ENCODE measurements at regions not wholly inside any gene's neighbourhood (a gene's known extent, or its start where the extent isn't known, plus 50 kb on each side); places are given as distances from the start of the nearest gene placed in this dataset.
"Not testable (repeated sequence)": the region's sequence is repeated elsewhere in the genome, so short reads cannot be mapped to it uniquely, and the experiment has no call there.

DNA sequence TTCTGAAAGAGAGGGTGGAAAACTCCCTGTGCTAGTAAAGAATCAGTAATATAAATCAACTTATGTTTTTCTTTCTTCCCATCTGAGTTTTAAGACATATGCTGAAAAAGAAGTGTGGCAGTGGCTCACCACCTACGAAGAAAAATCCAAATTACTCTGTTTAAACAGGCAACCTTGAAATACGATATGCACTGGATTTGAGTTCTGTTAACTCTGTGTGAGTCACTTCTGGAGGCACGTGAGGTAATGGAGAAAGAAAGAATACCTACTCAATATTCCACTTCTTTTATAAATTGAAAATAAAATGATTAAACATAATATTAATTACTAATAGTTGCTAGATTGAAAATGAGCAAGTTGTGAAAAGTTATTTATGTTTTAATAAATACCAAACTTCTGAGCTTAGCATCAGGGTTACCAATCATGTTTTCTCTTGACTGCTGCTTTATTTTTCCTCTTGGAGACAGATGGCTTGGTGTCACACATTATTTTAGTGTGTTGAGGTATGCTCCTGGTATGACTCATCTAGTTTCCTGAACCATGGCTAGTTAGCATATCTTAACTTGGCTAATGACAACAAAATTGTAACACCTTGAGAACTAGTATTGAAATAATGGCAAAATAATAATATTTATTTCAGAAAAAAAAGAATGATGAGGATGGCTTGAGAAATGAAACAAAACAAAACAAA is 1705.5 kb upstream of the PIK3C3 start:
- ATAC-seq, result no peak
- H3K27me3 ChIP-seq (ENCODE audit: insufficient read depth), result no peaks in the 10 kb centered on the region
- H3K4me2 ChIP-seq, result no peak overlapping the region
- Mint-ChIP-seq H3K36me3 (ENCODE audit: low read depth) (no peaks in the 10 kb centered on the region), H3K4me3 (no peak overlapping the region), H3K27ac (no peak overlapping the region), H3K27me3 (ENCODE audit: insufficient read depth, low read depth, poor library complexity) (no peaks in the 10 kb centered on the region), H3K9me3 (no peaks in the 10 kb centered on the region), H3K4me1 (peaks cover 2% of the 10 kb centered on the region; the same call in 2 of the 3 replicates)
- no peak overlapping the region for H3K27ac ChIP-seq (ENCODE audit: low read depth)
- no peaks in the 10 kb centered on the region for H4K20me1 ChIP-seq (replicated peaks; ENCODE audit: insufficient read depth)
- no peaks in the 10 kb centered on the region for H3K79me2 ChIP-seq (replicated peaks; ENCODE audit: insufficient read depth)
- no peak overlapping the region for H3K4me3 ChIP-seq
- H3K4me1 ChIP-seq (ENCODE audit: insufficient read depth), result no peaks in the 10 kb centered on the region
- no peaks in the 10 kb centered on the region for H3F3A ChIP-seq (replicated peaks; ENCODE audit: low read depth)
- DNase-seq (ENCODE audit: low spot score), result no peak
- H3K9me2 ChIP-seq (ENCODE audit: insufficient read depth), result no peaks in the 10 kb centered on the region
- no peak overlapping the region for H2AFZ ChIP-seq
- TF ChIP-seq POLR2AphosphoS5 (IDR thresholded peaks at IDR 0.05; ENCODE audit: low read depth), result no peak
- no peak for TF ChIP-seq EZH2phosphoT487 (IDR thresholded peaks at IDR 0.05; ENCODE audit: unreplicated experiment)
- TF ChIP-seq, protein P1, sequence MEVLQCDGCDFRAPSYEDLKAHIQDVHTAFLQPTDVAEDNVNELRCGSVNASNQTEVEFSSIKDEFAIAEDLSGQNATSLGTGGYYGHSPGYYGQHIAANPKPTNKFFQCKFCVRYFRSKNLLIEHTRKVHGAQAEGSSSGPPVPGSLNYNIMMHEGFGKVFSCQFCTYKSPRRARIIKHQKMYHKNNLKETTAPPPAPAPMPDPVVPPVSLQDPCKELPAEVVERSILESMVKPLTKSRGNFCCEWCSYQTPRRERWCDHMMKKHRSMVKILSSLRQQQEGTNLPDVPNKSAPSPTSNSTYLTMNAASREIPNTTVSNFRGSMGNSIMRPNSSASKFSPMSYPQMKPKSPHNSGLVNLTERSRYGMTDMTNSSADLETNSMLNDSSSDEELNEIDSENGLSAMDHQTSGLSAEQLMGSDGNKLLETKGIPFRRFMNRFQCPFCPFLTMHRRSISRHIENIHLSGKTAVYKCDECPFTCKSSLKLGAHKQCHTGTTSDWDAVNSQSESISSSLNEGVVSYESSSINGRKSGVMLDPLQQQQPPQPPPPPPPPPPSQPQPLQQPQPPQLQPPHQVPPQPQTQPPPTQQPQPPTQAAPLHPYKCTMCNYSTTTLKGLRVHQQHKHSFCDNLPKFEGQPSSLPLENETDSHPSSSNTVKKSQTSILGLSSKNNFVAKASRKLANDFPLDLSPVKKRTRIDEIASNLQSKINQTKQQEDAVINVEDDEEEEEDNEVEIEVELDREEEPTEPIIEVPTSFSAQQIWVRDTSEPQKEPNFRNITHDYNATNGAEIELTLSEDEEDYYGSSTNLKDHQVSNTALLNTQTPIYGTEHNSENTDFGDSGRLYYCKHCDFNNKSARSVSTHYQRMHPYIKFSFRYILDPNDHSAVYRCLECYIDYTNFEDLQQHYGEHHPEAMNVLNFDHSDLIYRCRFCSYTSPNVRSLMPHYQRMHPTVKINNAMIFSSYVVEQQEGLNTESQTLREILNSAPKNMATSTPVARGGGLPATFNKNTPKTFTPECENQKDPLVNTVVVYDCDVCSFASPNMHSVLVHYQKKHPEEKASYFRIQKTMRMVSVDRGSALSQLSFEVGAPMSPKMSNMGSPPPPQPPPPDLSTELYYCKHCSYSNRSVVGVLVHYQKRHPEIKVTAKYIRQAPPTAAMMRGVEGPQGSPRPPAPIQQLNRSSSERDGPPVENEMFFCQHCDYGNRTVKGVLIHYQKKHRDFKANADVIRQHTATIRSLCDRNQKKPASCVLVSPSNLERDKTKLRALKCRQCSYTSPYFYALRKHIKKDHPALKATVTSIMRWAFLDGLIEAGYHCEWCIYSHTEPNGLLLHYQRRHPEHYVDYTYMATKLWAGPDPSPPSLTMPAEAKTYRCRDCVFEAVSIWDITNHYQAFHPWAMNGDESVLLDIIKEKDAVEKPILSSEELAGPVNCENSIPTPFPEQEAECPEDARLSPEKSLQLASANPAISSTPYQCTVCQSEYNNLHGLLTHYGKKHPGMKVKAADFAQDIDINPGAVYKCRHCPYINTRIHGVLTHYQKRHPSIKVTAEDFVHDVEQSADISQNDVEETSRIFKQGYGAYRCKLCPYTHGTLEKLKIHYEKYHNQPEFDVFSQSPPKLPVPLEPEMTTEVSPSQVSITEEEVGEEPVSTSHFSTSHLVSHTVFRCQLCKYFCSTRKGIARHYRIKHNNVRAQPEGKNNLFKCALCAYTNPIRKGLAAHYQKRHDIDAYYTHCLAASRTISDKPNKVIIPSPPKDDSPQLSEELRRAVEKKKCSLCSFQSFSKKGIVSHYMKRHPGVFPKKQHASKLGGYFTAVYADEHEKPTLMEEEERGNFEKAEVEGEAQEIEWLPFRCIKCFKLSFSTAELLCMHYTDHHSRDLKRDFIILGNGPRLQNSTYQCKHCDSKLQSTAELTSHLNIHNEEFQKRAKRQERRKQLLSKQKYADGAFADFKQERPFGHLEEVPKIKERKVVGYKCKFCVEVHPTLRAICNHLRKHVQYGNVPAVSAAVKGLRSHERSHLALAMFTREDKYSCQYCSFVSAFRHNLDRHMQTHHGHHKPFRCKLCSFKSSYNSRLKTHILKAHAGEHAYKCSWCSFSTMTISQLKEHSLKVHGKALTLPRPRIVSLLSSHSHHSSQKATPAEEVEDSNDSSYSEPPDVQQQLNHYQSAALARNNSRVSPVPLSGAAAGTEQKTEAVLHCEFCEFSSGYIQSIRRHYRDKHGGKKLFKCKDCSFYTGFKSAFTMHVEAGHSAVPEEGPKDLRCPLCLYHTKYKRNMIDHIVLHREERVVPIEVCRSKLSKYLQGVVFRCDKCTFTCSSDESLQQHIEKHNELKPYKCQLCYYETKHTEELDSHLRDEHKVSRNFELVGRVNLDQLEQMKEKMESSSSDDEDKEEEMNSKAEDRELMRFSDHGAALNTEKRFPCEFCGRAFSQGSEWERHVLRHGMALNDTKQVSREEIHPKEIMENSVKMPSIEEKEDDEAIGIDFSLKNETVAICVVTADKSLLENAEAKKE (CRISPR knock-in tag; IDR thresholded peaks at IDR 0.05), result no peak
- no peak for TF ChIP-seq ZNF114 (CRISPR knock-in tag; IDR thresholded peaks at IDR 0.05)
- no peak for TF ChIP-seq ZNF331 (CRISPR knock-in tag; IDR thresholded peaks at IDR 0.05; ENCODE audit: low read depth)
- no peak for TF ChIP-seq NANOG (IDR thresholded peaks at IDR 0.05; ENCODE audit: borderline replicate concordance)
- TF ChIP-seq STAT1 (IDR thresholded peaks at IDR 0.05; ENCODE audit: unreplicated experiment), result no peak
- TF ChIP-seq, protein P2, sequence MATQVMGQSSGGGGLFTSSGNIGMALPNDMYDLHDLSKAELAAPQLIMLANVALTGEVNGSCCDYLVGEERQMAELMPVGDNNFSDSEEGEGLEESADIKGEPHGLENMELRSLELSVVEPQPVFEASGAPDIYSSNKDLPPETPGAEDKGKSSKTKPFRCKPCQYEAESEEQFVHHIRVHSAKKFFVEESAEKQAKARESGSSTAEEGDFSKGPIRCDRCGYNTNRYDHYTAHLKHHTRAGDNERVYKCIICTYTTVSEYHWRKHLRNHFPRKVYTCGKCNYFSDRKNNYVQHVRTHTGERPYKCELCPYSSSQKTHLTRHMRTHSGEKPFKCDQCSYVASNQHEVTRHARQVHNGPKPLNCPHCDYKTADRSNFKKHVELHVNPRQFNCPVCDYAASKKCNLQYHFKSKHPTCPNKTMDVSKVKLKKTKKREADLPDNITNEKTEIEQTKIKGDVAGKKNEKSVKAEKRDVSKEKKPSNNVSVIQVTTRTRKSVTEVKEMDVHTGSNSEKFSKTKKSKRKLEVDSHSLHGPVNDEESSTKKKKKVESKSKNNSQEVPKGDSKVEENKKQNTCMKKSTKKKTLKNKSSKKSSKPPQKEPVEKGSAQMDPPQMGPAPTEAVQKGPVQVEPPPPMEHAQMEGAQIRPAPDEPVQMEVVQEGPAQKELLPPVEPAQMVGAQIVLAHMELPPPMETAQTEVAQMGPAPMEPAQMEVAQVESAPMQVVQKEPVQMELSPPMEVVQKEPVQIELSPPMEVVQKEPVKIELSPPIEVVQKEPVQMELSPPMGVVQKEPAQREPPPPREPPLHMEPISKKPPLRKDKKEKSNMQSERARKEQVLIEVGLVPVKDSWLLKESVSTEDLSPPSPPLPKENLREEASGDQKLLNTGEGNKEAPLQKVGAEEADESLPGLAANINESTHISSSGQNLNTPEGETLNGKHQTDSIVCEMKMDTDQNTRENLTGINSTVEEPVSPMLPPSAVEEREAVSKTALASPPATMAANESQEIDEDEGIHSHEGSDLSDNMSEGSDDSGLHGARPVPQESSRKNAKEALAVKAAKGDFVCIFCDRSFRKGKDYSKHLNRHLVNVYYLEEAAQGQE (IDR thresholded peaks at IDR 0.05; ENCODE audit: unreplicated experiment), result no peak
- TF ChIP-seq, protein P3, sequence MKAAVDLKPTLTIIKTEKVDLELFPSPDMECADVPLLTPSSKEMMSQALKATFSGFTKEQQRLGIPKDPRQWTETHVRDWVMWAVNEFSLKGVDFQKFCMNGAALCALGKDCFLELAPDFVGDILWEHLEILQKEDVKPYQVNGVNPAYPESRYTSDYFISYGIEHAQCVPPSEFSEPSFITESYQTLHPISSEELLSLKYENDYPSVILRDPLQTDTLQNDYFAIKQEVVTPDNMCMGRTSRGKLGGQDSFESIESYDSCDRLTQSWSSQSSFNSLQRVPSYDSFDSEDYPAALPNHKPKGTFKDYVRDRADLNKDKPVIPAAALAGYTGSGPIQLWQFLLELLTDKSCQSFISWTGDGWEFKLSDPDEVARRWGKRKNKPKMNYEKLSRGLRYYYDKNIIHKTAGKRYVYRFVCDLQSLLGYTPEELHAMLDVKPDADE (IDR thresholded peaks at IDR 0.05), result no peak
- no peak for TF ChIP-seq JUNB (IDR thresholded peaks at IDR 0.05; ENCODE audit: unreplicated experiment)
- TF ChIP-seq CREB1 (CRISPR knock-in tag; IDR thresholded peaks at IDR 0.05; ENCODE audit: low read depth), result no peak
- no peak for TF ChIP-seq EZH2 (IDR thresholded peaks at IDR 0.05; ENCODE audit: low read depth, unreplicated experiment)
- no peaks in the 10 kb centered on the region for H3K36me3 ChIP-seq (ENCODE audit: insufficient read depth)

DNA sequence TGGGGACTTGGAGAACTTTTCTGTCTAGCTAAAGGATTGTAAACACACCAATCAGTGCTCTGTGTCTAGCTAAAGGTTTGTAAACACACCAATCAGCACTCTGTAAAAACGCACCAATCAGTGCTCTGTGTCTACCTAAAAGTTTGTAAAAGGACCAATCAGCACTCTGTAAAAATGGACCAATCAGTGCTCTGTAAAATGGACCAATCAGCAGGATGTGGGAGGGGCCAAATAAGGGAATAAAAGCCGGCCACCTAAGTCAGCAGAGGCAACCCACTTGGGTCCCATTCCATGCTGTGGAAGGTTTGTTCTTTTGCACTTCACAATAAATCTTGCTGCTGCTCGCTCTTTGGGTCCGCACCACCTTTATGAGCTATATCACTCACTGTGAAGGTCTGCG is 1709.4 kb upstream of the PIK3C3 start:
- H3K4me1 ChIP-seq (ENCODE audit: insufficient read depth); H3K36me3 Mint-ChIP-seq (ENCODE audit: low read depth); H3K36me3 ChIP-seq (ENCODE audit: insufficient read depth); H3K4me3 ChIP-seq; DNase-seq (ENCODE audit: low spot score); H3F3A ChIP-seq (replicated peaks; ENCODE audit: low read depth); H4K20me1 ChIP-seq (replicated peaks; ENCODE audit: insufficient read depth); H3K27me3 ChIP-seq (ENCODE audit: insufficient read depth); H3K27ac Mint-ChIP-seq; H3K4me2 ChIP-seq; H2AFZ ChIP-seq; H3K9me3 Mint-ChIP-seq; H3K27ac ChIP-seq (ENCODE audit: low read depth); ATAC-seq; H3K79me2 ChIP-seq (replicated peaks; ENCODE audit: insufficient read depth); H3K9me2 ChIP-seq (ENCODE audit: insufficient read depth); H3K4me3 Mint-ChIP-seq; H3K4me1 Mint-ChIP-seq; H3K27me3 Mint-ChIP-seq (ENCODE audit: insufficient read depth, low read depth, poor library complexity): not testable (repeated sequence)

All from GM23338 (cell line).